ENCODE measurements at regions not wholly inside any gene's neighbourhood (a gene's known extent, or its start where the extent isn't known, plus 50 kb on each side); places are given as distances from the start of the nearest gene placed in this dataset.
A peak's percentile ranks its signal among the peaks of the same experiment; 100 is the strongest.
"Not testable (repeated sequence)": the region's sequence is repeated elsewhere in the genome, so short reads cannot be mapped to it uniquely, and the experiment has no call there.

GRCh38 chr1:166307261-166308188 lies 140.7 kb upstream of the FAM78B start:
- peak; percentile 13 for DNase-seq

GRCh38 chr1:166316306-166316705 lies 149.5 kb upstream of the FAM78B start:
- not testable (repeated sequence) for DNase-seq

- DNase-seq = no peak
These were observed 155.7 kb upstream of the FAM78B start for GRCh38 chr1:166322470-166322869.

- no peak for DNase-seq
These were observed 161.1 kb upstream of the FAM78B start for GRCh38 chr1:166327886-166328285.

GRCh38 chr1:166328956-166329355 lies 162.2 kb upstream of the FAM78B start:
- DNase-seq = no peak

- no peak for DNase-seq
These were observed 163.3 kb upstream of the FAM78B start for GRCh38 chr1:166330096-166330495.

- no peak for DNase-seq
These were observed 171.3 kb upstream of the FAM78B start for GRCh38 chr1:166338105-166338504.

- no peak for DNase-seq
These were observed 173.9 kb upstream of the FAM78B start for GRCh38 chr1:166340709-166341108.

GRCh38 chr1:166343276-166343675 lies 176.5 kb upstream of the FAM78B start:
- no peak for DNase-seq

- DNase-seq = peak; percentile 30
These were observed 183.7 kb upstream of the FAM78B start for GRCh38 chr1:166350490-166350889.

- no peak for DNase-seq
These were observed 184.9 kb upstream of the FAM78B start for GRCh38 chr1:166351676-166352075.

GRCh38 chr1:166353213-166353612 lies 186.4 kb upstream of the FAM78B start:
- DNase-seq = no peak

GRCh38 chr1:166354406-166354805 lies 187.6 kb upstream of the FAM78B start:
- DNase-seq = peak; percentile 53

GRCh38 chr1:166365081-166365480 lies 198.3 kb upstream of the FAM78B start:
- no peak for DNase-seq

GRCh38 chr1:166368030-166368429 lies 201.2 kb upstream of the FAM78B start:
- DNase-seq = no peak

GRCh38 chr1:166377896-166378295 lies 211.1 kb upstream of the FAM78B start:
- DNase-seq = no peak

GRCh38 chr1:166378805-166379204 lies 212.0 kb upstream of the FAM78B start:
- no peak for DNase-seq

- no peak for DNase-seq
These were observed 212.6 kb upstream of the FAM78B start for GRCh38 chr1:166379447-166379846.

- no peak for DNase-seq
These were observed 216.3 kb upstream of the FAM78B start for GRCh38 chr1:166383137-166383536.

GRCh38 chr1:166383635-166384346 lies 217.0 kb upstream of the FAM78B start:
- DNase-seq = no peak

- no peak for DNase-seq
These were observed 218.1 kb upstream of the FAM78B start for GRCh38 chr1:166384948-166385347.

- no peak for DNase-seq
These were observed 223.7 kb upstream of the FAM78B start for GRCh38 chr1:166390366-166391033.

GRCh38 chr1:166391279-166392066 lies 224.7 kb upstream of the FAM78B start:
- DNase-seq = no peak
